Lung (tissue), 11 donors: ENCODE measurements at regions not wholly inside any gene's neighbourhood (a gene's known extent, or its start where the extent isn't known, plus 50 kb on each side); places are given as distances from the start of the nearest gene placed in this dataset.

Experiments used
- ATAC-seq: fragments of 200-7000 bp; cut with Tn5 transposase; one replicate; pipeline ENCODE4 v1.9.1; 2020; ENCODE audit warnings: moderate number of reproducible peaks; ENCODE audit not compliant: insufficient read depth, low FRiP score
- DNase-seq, 3 donors: peaks; one replicate each; pipeline ENCODE4 v3.0.0-alpha.2; 2013 to 2017
- H3K27ac ChIP-seq, 2 donors: one replicate each; pipeline ENCODE4 v1.5.1; 2013; ENCODE audit warnings: mild to moderate bottlenecking in 2 of 2, moderate library complexity in 2 of 2, control low read depth in 1 of 2, inconsistent platforms in 1 of 2, low read depth in 1 of 2, low read length in 1 of 2
- H3K27me3 ChIP-seq, 3 donors: one replicate each; pipeline ENCODE4 v1.5.1; 2013; ENCODE audit warnings: low read length in 2 of 3; ENCODE audit not compliant: control insufficient read depth in 3 of 3, insufficient read depth in 3 of 3
- H3K36me3 ChIP-seq, 4 donors: one replicate each; pipeline ENCODE4 v1.5.1; 2013; ENCODE audit warnings: low read length in 4 of 4, mild to moderate bottlenecking in 1 of 4, moderate library complexity in 1 of 4; ENCODE audit not compliant: control insufficient read depth in 4 of 4, insufficient read depth in 4 of 4
- H3K4me1 ChIP-seq, 5 donors: one replicate each; pipeline ENCODE4 v1.5.1; 2013; ENCODE audit warnings: low read length in 5 of 5, mild to moderate bottlenecking in 2 of 5, moderate library complexity in 1 of 5; ENCODE audit not compliant: control insufficient read depth in 5 of 5, insufficient read depth in 5 of 5
- H3K4me3 ChIP-seq: one replicate; pipeline ENCODE4 v1.5.1; 2013; ENCODE audit warnings: mild to moderate bottlenecking, control low read depth, moderate library complexity
- H3K9ac ChIP-seq, 2 donors: one replicate each; pipeline ENCODE4 v1.5.1; 2013; ENCODE audit warnings: low read length in 2 of 2, control low read depth in 1 of 2; ENCODE audit not compliant: insufficient read depth in 1 of 2
- H3K9me3 ChIP-seq, 4 donors: one replicate each; pipeline ENCODE4 v1.5.1; 2013; ENCODE audit warnings: low read length in 3 of 4, mild to moderate bottlenecking in 1 of 4, moderate library complexity in 1 of 4; ENCODE audit not compliant: control insufficient read depth in 4 of 4, insufficient read depth in 3 of 4
- WGBS, 2 donors: extraction: QIAGEN DNeasy Blood & Tissue Kit; methylation state at CpG; one replicate each; pipeline ENCODE4 v1.1.7; 2013; 5-methylcytosine and 5-hydroxymethylcytosine counted together
- TF ChIP-seq, protein P1 (sequence below): IDR thresholded peaks from 2 replicates; pipeline ENCODE4 v1.5.1; 2012; ENCODE audit warnings: mild to moderate bottlenecking; ENCODE audit errors: control extremely low read depth, extremely low read depth
- donor health status: control.
- donor health status: control.
- donor health status: Bipolar disorder and iron deficiency.
- donor health status: healthy.
- donor health status: DM: yes; HTN: yes; CAD: no.

DNA sequence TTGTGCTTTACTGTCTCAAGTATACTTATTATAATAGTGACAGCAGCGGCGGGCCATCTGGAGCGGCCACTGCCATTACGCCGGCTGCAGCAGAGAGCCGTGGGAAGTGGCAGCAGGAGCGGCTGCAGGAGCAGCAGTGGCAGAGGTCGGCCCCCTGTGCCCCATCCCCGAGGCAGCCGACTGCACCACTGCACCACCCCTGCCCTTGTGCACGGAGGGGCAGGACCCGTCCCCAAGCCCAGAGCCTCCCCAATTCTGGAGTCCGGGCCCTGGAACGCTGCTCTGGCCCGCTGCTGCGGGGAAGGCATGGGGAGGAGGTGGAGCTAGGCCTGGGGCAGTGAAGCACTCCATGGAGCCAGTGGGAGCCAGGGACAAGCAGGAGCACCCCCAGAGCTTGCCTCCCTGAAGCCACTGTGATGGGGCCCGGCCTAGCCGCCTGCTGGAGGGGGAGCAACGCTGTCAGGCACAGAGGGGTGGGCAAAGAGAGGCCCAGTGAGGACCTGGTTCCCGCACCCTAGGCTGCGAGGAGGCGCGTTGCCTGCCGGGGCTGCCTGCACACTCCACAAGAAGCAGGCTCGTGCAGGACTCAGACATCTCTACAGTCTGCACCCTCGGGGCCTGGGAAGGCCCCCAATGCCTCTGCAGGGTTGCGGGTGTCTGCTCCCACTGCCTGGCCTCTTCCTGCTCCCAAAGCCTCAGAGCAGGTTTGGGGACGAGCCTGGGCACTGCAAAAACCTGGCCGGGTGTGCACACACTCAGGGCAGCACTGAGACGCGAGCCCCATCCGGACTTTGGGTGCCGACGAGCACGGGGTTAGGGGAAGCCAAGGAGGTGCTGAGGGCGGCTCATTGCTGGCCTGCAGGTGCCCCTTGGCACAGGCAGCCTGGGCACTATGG is 74.2 kb upstream of the RASSF8 start:
- WGBS, 2 donors = 96% methylated on average over 36 of the region's 36 CpGs
- no peak for DNase-seq
- TF ChIP-seq, protein P1, sequence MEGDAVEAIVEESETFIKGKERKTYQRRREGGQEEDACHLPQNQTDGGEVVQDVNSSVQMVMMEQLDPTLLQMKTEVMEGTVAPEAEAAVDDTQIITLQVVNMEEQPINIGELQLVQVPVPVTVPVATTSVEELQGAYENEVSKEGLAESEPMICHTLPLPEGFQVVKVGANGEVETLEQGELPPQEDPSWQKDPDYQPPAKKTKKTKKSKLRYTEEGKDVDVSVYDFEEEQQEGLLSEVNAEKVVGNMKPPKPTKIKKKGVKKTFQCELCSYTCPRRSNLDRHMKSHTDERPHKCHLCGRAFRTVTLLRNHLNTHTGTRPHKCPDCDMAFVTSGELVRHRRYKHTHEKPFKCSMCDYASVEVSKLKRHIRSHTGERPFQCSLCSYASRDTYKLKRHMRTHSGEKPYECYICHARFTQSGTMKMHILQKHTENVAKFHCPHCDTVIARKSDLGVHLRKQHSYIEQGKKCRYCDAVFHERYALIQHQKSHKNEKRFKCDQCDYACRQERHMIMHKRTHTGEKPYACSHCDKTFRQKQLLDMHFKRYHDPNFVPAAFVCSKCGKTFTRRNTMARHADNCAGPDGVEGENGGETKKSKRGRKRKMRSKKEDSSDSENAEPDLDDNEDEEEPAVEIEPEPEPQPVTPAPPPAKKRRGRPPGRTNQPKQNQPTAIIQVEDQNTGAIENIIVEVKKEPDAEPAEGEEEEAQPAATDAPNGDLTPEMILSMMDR = no peak
- Histone ChIP-seq H3K27me3 (no peaks in the 10 kb centered on the region), H3K4me1 (no peaks in the 10 kb centered on the region), H3K4me3 (no peak overlapping the region), H3K9ac (no peak overlapping the region), H3K9me3 (peaks cover 0 to 2% (median 0%) of the 10 kb centered on the region in 4 donors), H3K36me3 (no peaks in the 10 kb centered on the region), H3K27ac (no peak overlapping the region)
- no peak for ATAC-seq

GRCh38 chr12:25884920-25885234 is 73.6 kb upstream of the RASSF8 start:
- peaks cover 0 to 2% (median 0%) of the 10 kb centered on the region in 4 donors for H3K9me3 ChIP-seq
- H3K4me3 ChIP-seq = no peak overlapping the region
- no peak overlapping the region for H3K9ac ChIP-seq
- no peak for DNase-seq
- H3K27me3 ChIP-seq = no peaks in the 10 kb centered on the region
- no peak for ATAC-seq
- TF ChIP-seq, protein P1 = no peak
- no peak overlapping the region for H3K27ac ChIP-seq
- H3K4me1 ChIP-seq = no peaks in the 10 kb centered on the region
- 94 to 98% methylated on average over 9 of the region's 9 CpGs for WGBS, 2 donors
- no peaks in the 10 kb centered on the region for H3K36me3 ChIP-seq

- H3K9ac ChIP-seq = no peak overlapping the region
- no peaks in the 10 kb centered on the region for H3K27me3 ChIP-seq
- TF ChIP-seq, protein P1 = no peak
- H3K27ac ChIP-seq = no peak overlapping the region
- DNase-seq (no peak), ATAC-seq (no peak)
- H3K4me1 ChIP-seq = no peaks in the 10 kb centered on the region
- no peak overlapping the region for H3K4me3 ChIP-seq
- peaks cover 0 to 4% (median 0%) of the 10 kb centered on the region in 4 donors for H3K9me3 ChIP-seq
- no peaks in the 10 kb centered on the region for H3K36me3 ChIP-seq
Observed at GRCh38 chr12:25886396-25886795, 72.1 kb upstream of the RASSF8 start.
